Common myeloid progenitor, CD34-positive (primary cell): ENCODE measurements at regions not wholly inside any gene's neighbourhood (a gene's known extent, or its start where the extent isn't known, plus 50 kb on each side); places are given as distances from the start of the nearest gene placed in this dataset.

ENCODE experiments used
- CTCF ChIA-PET: fragments of 350-600 bp; sonication (Branson Sonifier 250); formaldehyde crosslinking; loops from one replicate; lab custom pipeline; 2021; ENCODE audit warnings: antibody characterized with exemption; lab: Charles Lee
- POLR2A ChIA-PET: fragments of 350-600 bp; sonication (Branson Sonifier 250); formaldehyde crosslinking; loops from one replicate; lab custom pipeline; 2021; ENCODE audit warnings: antibody characterized with exemption; lab: Charles Lee
- DNase-seq, 3 donors: peaks; one replicate each; pipeline versions ENCODE4 v3.0.0 to v3.0.0-alpha.2; 2013
- H3K27ac ChIP-seq, 2 experiments: 1 replicate in 1 of 2; 2 replicates in 1 of 2; pipeline ENCODE4 v1.7.0; 2013; ENCODE audit warnings: inconsistent platforms in 2 of 2, low read length in 2 of 2, mild to moderate bottlenecking in 2 of 2, low read depth in 1 of 2, moderate library complexity in 1 of 2; ENCODE audit not compliant: severe bottlenecking in 2 of 2, insufficient read depth in 1 of 2, poor library complexity in 1 of 2
- H3K27me3 ChIP-seq, 5 experiments: replicated peaks in 2 of 5; 1 replicate in 3 of 5; 2 replicates in 2 of 5; pipeline versions ENCODE4 v1.6.1 to v1.7.0; 2013; ENCODE audit warnings: low read length in 4 of 5, mild to moderate bottlenecking in 2 of 5, moderate library complexity in 2 of 5, inconsistent platforms in 1 of 5; ENCODE audit not compliant: insufficient read depth in 5 of 5, control insufficient read depth in 4 of 5
- H3K36me3 ChIP-seq, 4 experiments: 1 replicate in 2 of 4; 2 replicates in 2 of 4; pipeline versions ENCODE4 v1.6.1 to v1.7.0; 2013; ENCODE audit warnings: low read length in 3 of 4, control low read depth in 1 of 4, mild to moderate bottlenecking in 1 of 4; ENCODE audit not compliant: control insufficient read depth in 4 of 4, insufficient read depth in 4 of 4
- H3K4me1 ChIP-seq, 4 experiments: 1 replicate in 3 of 4; 2 replicates in 1 of 4; pipeline versions ENCODE4 v1.6.1 to v1.7.1; 2013; ENCODE audit warnings: low read length in 3 of 4, mild to moderate bottlenecking in 3 of 4, control low read depth in 1 of 4, inconsistent platforms in 1 of 4, moderate library complexity in 1 of 4; ENCODE audit not compliant: control insufficient read depth in 4 of 4, insufficient read depth in 4 of 4; ENCODE audit errors: control extremely low read depth in 1 of 4
- H3K4me3 ChIP-seq, 7 experiments: 1 replicate in 4 of 7; 2 replicates in 3 of 7; pipeline versions ENCODE4 v1.5.1 to v1.7.0; 2013; ENCODE audit warnings: mild to moderate bottlenecking in 7 of 7, low read length in 6 of 7, moderate library complexity in 6 of 7, inconsistent platforms in 2 of 7, low read depth in 2 of 7, control low read depth in 1 of 7; ENCODE audit not compliant: insufficient read depth in 4 of 7, control insufficient read depth in 1 of 7; ENCODE audit errors: extremely low read depth in 1 of 7
- H3K9me3 ChIP-seq, 5 experiments: 1 replicate in 4 of 5; 2 replicates in 1 of 5; pipeline versions ENCODE4 v1.6.1 to v1.7.1; 2013; ENCODE audit warnings: low read length in 4 of 5, mild to moderate bottlenecking in 2 of 5, inconsistent platforms in 1 of 5, low read depth in 1 of 5, moderate library complexity in 1 of 5; ENCODE audit not compliant: control insufficient read depth in 4 of 5, insufficient read depth in 2 of 5; ENCODE audit errors: control extremely low read depth in 1 of 5
- WGBS: methylation state at CpG from one replicate; pipeline ENCODE4 v1.1.5; 2013; ENCODE audit not compliant: insufficient coverage; 5-methylcytosine and 5-hydroxymethylcytosine counted together

- peaks cover 7 to 46% (median 17%) of the 10 kb centered on the region in 5 experiments for H3K27me3 ChIP-seq
- no peaks in the 10 kb centered on the region for H3K4me1 ChIP-seq
- POLR2A ChIA-PET, result no interaction called here
- no peaks in the 10 kb centered on the region for H3K36me3 ChIP-seq
- DNase-seq, result no peak
- 14% methylated on average over 18 of the region's 27 CpGs for WGBS
- H3K4me3 ChIP-seq, result no peak overlapping the region
- H3K9me3 ChIP-seq, result peaks cover 0 to 3% (median 0%) of the 10 kb centered on the region in 5 experiments
- CTCF ChIA-PET, result no interaction called here
- no peak overlapping the region for H3K27ac ChIP-seq
Observed at GRCh38 chr18:47531717-47532116, 280.3 kb upstream of the SKOR2 start.

DNA sequence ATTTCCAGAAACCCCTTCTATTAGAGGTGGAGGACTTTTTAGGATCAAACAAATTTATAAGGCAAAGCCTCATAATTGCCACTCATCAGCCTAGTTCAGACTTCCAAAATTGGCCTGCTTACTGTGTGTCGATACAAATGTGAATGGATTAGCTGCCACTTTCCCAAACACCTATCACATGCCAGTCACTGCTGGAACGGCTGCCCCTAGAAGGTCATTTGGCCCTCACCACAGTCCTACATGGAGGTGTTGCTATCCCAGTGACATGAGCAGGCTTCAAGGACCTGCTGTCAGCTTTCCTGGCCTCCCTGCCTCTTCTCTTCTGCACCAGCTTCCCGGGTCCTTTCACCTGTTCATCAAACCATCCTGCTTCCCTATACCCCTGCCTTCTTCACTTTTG is 279.2 kb upstream of the SKOR2 start:
- peaks cover 0 to 3% (median 0%) of the 10 kb centered on the region in 5 experiments for H3K9me3 ChIP-seq
- H3K27ac ChIP-seq, result no peak overlapping the region
- H3K36me3 ChIP-seq, result no peaks in the 10 kb centered on the region
- H3K4me3 ChIP-seq, result no peak overlapping the region
- 83% methylated on average over 3 of the region's 3 CpGs for WGBS
- peaks cover 7 to 50% (median 17%) of the 10 kb centered on the region in 5 experiments for H3K27me3 ChIP-seq
- CTCF ChIA-PET, result no interaction called here
- no peak for DNase-seq
- POLR2A ChIA-PET, result no interaction called here
- no peaks in the 10 kb centered on the region for H3K4me1 ChIP-seq

DNA sequence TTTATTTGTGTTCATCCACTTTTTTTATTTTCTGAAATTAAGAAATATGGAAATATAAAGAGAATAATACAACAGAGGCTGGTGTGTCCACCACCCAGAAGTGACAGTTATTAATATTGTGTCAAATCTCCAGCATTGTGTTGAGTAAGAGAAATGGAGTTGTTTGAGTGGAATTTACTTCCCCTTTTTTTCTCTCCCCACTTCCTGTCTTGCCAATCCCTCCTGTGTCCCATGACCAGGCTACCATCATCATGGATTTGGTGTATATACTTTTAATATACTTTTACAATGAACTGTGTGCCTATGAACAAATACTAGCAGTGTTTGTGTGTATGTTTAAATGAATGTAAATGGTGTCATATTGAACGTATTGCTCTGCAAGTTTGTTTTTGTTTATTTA is 276.9 kb upstream of the SKOR2 start:
- Histone ChIP-seq H3K4me1 (no peaks in the 10 kb centered on the region), H3K27ac (no peak overlapping the region), H3K27me3 (peaks cover 14 to 49% (median 15%) of the 10 kb centered on the region in 5 experiments), H3K4me3 (no peak overlapping the region), H3K9me3 (peaks cover 0 to 3% (median 0%) of the 10 kb centered on the region in 5 experiments), H3K36me3 (no peaks in the 10 kb centered on the region)
- POLR2A ChIA-PET, result no interaction called here
- DNase-seq, result no peak
- CTCF ChIA-PET, result no interaction called here
- no CpG with 5 or more reads among the region's 1 CpG for whole genome bisulfite sequencing

GRCh38 chr18:47526147-47526546 is 274.7 kb upstream of the SKOR2 start:
- CTCF ChIA-PET, result no interaction called here
- Histone ChIP-seq H3K4me3 (no peak overlapping the region), H3K36me3 (no peaks in the 10 kb centered on the region), H3K27me3 (peaks cover 4 to 29% (median 12%) of the 10 kb centered on the region in 5 experiments), H3K4me1 (no peaks in the 10 kb centered on the region), H3K9me3 (no peaks in the 10 kb centered on the region), H3K27ac (no peak overlapping the region)
- no peak for DNase-seq
- POLR2A ChIA-PET, result no interaction called here
- 59% methylated on average over 20 of the region's 24 CpGs for WGBS

- Histone ChIP-seq H3K27ac (no peak overlapping the region), H3K27me3 (peaks cover 0 to 16% (median 7%) of the 10 kb centered on the region in 5 experiments), H3K36me3 (no peaks in the 10 kb centered on the region), H3K9me3 (no peaks in the 10 kb centered on the region), H3K4me3 (no peak overlapping the region), H3K4me1 (no peaks in the 10 kb centered on the region)
- ChIA-PET CTCF (no interaction called here), POLR2A (no interaction called here)
- no peak for DNase-seq
- 100% methylated on average over 1 of the region's 2 CpGs for WGBS
Observed at GRCh38 chr18:47522359-47522758, 270.9 kb upstream of the SKOR2 start.

DNA sequence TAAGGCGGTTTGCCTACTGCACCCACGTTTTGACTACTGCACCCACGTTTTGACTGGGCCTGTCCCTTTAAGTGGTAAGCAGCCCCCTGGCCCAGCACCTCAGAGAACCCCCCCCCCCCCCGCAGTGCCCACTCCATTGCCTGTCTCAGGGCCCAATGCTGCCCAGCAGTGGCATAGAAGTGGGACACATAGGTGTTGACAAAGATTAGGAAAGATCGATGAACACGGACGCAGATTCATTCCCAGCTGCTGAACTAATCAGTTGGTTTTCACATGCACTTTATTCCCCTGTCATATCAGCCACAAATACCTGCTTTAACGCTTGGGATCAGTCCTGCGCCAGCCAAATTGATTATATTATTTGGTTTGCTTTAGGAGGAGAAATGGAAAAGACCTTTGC is 268.8 kb upstream of the SKOR2 start:
- H3K36me3 ChIP-seq, result no peaks in the 10 kb centered on the region
- no peaks in the 10 kb centered on the region for H3K4me1 ChIP-seq
- WGBS, result 90% methylated on average over 2 of the region's 9 CpGs
- no peak overlapping the region for H3K27ac ChIP-seq
- no peak for DNase-seq
- CTCF ChIA-PET, result no interaction called here
- POLR2A ChIA-PET, result no interaction called here
- no peak overlapping the region for H3K4me3 ChIP-seq
- no peaks in the 10 kb centered on the region for H3K9me3 ChIP-seq
- H3K27me3 ChIP-seq, result peaks cover 0 to 5% (median 3%) of the 10 kb centered on the region in 5 experiments

GRCh38 chr18:47519706-47520105 is 268.2 kb upstream of the SKOR2 start:
- Histone ChIP-seq H3K4me1 (no peaks in the 10 kb centered on the region), H3K9me3 (no peaks in the 10 kb centered on the region), H3K36me3 (no peaks in the 10 kb centered on the region), H3K4me3 (no peak overlapping the region), H3K27me3 (peaks cover 0 to 4% (median 0%) of the 10 kb centered on the region in 5 experiments), H3K27ac (no peak overlapping the region)
- ChIA-PET CTCF (no interaction called here), POLR2A (no interaction called here)
- no peak for DNase-seq
